GM21360 (cell line): ENCODE measurements at regions not wholly inside any gene's neighbourhood (a gene's known extent, or its start where the extent isn't known, plus 50 kb on each side); places are given as distances from the start of the nearest gene placed in this dataset.
"Not testable (repeated sequence)": the region's sequence is repeated elsewhere in the genome, so short reads cannot be mapped to it uniquely, and the experiment has no call there.

Source experiments
- ATAC-seq: cut with Tn5 transposase; IDR thresholded peaks from one replicate; pipeline ENCODE4 v1.9.1; 2021; ENCODE audit warnings: mild to moderate bottlenecking, moderate library complexity; ENCODE audit not compliant: unreplicated experiment

DNA sequence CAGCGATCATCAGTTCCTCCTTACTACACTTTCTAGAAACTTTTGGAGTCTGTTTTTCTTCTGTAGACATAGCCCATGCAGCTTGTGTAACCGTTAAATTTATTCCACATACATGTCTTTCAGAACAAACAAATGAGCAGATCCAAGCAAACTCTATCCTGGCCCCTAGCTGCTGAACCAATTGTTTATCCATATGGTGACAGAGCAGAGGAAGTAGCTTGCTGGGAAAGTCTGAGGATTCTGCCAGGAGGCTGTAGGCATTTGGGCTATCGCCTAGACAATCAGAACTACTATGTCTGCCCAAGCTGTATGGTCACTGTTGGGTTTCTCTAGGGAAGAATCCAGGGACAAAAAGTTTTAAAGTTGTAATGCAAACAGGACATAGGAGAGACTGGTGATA is 343.7 kb downstream of the SPRY2 start:
- no peak for ATAC-seq

DNA sequence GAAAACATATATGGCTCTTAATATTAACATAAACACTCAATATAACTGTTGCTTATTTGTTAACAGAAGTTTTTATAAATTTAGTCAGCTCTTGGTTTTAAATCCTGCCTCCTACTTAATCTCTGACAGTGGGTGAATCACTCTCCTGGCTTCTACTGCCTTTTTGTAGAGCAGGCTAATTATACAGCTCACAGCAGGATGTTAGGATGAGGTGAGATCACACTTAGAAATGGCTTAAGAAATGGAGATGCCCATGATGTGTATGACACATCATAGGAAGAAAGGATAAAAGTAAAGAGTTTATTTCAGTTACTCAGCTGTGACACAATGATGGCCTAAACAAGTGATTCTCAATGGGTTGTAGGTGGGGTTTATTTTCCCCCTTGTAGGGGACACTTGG is 345.6 kb downstream of the SPRY2 start:
- ATAC-seq, result no peak

DNA sequence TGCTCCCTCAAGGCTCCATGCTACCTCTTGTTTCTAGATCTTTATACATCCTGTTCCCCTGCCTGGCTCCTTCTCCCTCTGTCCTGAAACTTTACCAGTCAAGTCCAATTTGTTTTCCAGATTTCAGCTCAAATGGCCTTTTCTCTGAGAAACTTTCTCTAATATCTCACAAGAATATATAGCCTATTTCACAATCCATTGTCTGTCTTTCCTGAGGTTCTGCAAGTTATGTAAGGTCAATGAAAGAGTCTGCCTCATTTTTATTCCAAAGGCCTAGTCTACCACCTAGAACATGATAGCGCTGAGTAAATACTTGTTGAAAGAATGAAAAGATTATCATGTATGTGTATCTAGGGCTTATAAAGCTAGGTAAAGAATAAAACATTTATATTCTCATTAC is 348.8 kb downstream of the SPRY2 start:
- ATAC-seq, result no peak

DNA sequence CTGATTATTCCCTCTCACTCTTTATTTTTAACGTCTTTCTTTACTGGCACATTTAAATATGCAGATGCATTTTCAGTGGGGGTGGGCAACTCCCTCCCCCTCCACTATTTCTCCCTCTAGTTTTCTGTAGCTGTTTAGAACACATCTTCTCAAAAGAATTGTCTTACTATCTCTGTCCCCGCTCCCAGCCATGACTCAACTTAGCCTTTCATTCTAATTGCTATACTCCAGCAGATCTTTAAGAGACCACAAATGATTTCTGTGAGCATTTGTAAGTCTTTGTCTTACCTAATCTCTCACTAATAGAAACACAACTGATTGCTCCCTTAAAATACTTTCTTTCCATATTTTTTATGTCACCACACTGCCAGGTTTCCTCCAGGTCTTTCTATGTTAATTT is 350.9 kb downstream of the SPRY2 start:
- ATAC-seq, result no peak

DNA sequence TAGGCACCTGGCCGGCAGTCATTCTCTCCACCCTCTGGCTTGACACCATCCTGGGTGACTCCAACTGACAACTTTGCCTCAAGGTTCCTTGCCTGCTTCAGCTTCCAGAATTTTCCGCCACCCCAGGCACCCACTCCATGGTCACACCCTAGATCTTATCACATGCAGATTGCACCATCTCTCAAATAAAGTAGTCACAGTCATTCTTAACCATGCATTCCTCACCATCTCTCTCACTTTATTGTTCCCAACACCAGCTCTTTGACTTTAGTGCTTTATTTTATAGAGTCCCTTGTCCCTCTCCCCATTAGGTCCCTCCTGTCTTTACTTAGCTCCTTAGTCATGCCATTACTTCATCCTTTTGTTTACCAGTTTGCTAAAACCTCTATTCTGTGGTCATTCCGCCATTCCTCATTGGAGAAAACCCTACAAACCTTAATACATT is 351.7 kb downstream of the SPRY2 start:
- ATAC-seq, result no peak

DNA sequence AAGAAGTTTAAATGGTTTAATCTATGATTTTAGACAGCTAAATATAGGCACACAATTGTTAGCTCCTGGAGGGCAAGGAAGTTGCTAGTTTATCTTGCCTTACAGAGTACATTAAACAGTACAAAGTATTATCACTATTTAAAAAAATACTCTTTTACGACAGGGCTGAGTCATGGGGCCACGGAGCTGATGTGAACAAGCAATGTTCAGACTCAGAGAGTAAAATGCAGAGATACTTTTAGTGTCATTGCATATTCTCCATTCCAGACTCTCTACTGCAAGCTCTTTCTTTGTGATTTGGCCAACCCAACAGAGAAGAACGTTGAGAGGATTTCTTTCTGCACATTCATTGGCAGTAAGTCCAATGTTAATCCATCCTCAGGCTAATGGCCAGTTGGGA is 352.4 kb downstream of the SPRY2 start:
- ATAC-seq, result no peak

DNA sequence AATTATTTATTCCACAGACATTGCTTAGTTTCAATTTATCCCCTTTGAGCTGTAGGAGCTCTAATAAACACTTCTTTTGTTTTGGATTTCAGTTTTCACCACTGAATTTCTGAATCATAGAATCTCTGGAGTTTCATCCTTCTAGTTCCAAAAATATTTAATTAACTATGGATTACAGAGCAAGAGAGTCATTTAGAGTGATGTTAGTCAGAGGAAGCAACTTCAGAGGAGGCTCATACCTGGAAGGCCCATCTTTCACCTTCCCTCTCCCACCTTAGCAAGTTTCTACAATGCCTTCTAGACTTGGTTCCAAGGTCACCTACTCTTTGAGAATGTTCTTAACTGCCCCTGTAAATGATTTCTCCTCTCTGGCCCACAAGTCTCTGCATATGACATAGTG is 353.2 kb downstream of the SPRY2 start:
- no peak for ATAC-seq

DNA sequence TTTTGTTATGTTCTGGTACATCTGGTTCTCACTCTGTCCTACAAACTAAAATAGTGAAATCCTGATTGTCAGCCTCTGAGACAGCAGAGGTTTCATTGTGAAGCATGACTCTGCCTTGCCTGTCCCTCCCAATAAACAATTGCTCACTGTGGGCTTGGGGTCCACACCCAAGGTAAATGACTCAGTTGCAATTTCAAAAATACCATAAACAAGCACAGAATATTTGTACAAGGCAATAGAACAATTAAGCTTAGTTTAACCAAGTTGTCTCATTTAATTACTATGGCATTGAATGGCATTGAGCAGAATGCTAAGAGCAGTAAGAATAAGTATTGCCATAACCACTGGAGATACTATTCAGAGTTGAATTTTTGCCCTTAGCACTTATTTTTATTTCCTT is 353.6 kb downstream of the SPRY2 start:
- ATAC-seq, result no peak

DNA sequence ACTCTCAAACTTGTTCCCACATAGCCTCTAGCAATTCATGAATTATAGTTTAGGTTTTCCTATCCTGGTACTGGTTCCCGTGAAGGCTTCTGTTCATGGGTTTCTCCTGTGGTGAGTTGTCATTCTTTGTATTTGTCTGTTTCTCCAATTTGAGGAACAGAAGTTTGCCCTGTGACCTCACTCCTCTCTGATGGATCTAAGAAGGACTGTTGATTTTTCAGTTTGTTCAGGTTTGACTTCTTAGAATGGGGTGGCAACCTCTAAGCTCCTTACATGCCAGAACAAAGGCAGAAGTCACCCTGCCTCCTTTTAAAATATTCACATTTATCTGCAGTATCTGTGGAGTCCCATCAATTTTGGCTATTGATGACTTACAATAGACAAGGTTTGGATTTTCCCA is 354.0 kb downstream of the SPRY2 start:
- ATAC-seq, result no peak

DNA sequence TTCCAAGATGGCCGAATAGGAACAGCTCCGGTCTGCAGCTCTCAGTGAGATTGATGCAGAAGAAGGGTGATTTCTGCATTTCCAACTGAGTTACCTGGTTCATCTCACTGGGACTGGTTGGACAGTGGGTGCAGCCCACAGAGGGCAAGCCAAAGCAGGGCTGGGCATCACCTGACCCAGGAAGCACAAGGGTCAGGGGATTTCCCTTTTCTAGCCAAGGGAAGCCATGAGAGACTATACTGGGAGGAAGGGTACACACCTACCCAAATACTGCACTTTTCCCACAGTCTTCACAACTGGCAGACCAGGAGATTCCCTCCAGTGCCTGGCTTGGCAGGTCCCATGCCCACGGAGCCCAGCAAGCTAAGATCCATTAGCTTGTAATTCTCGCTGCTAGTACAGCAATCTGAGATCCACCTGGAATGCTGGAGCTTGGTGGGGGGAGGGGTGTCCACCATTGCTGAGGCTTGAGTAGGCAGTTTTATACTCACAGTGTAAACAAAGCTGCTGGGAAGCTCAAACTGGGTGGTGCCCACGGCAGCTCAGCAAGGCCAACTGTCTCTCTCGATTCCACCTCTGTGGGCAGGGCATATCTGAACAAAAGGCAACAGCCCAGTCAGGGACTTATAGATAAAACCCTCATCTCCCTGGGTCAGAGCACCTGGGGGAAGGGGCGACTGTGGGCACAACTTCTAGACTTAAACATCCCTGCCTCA is 365.8 kb downstream of the SPRY2 start:
- not testable (repeated sequence) for ATAC-seq

DNA sequence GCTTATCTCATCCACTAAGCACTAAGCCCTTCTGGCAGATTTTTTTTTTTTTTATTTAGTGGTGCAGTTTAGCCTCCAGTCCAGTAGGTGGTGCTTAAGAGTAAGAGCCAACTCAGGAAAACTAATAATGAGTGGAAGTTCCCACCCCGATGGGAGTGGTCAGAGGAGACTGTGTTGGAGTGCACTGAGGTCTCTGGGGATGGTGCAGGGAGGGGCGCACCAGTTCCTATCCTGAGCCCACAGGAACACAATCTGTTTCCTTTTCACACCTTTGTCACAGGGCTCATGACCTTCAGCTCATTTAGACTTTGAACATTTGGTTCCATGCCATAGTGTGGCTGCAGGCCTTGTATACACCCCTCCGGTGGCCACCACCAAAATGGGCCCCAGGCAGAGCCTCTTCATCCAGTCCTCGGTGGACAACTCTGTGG is 367.4 kb downstream of the SPRY2 start:
- ATAC-seq, result peak; percentile 89

DNA sequence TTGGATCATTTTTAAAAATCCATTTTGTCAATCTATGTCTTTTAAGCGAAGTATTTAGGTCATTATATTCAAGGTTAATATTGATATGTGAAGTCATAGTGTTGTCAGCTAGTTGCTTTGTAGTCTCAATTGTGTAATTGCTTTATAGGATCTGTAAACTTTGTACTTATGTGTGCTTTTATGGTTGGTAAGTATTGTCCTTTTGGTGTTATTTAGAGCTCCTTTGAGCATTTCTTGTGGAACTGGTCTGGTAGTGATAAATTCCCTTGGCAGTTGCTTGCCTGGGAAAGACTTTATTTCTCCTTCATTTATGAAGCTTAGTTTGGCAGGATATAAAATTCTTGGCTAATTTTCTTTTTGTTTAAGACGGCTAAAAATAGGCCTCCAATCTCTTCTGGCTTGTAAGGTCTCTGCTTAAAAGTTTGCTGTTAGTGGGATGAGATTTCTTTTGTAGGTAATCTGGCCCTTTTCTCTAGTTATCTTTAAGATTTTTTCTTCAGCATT is 368.8 kb downstream of the SPRY2 start:
- no peak for ATAC-seq

DNA sequence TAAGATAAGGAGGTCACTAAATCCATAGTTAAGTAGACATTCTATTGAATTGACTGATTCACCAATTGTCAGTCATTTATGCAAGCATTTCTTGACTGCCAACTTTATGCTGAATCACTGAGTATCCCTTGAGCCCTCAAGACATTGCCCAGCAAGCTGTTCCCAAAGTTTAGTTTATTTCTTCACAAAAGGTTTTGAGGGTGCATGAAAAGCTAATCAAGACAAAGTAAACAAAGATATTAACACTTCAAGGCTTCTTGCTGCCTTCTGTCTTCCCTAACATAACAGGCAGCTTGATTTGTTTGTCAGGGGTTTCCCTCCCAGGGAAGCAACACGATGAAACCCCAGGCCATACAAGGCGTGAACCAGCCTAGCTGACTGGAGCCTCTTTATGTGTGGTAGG is 374.4 kb downstream of the SPRY2 start:
- ATAC-seq, result no peak

DNA sequence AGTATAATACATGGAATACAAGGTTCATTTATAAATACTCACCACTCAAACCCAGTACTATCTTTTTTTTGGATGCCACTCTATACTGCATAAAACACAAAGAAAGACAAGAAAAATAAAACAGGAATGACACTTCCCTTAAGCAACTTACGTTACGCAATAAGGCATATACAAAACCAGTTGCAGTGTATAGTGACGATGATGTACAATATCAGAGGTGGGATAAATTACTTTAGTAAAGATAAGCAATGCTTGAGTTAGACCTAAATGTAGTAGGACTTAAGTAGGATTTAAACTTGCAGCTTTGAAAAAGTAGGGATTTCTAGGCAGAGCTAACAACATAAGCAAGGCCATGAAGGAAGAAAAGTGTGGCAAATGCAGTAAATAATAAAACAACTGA is 374.9 kb downstream of the SPRY2 start:
- no peak for ATAC-seq

DNA sequence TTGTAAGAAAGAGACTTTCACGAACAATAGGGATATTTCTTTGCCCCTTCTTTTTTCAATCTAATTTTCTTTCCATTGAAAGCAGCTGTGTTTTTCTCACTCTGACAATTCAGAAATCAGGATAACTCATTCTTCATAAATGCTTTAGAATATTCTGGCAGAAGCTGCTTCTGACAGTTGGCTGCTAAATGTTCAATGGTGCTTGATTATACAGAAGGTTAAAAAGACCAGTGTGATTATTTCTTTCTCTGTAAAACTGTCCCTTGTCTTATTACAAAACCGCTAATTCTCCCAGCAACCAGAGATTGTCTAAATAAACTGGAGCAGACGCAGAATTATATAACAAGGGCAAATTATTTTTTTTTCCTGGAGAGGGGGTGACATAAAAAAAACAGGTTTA is 394.4 kb downstream of the SPRY2 start:
- no peak for ATAC-seq

DNA sequence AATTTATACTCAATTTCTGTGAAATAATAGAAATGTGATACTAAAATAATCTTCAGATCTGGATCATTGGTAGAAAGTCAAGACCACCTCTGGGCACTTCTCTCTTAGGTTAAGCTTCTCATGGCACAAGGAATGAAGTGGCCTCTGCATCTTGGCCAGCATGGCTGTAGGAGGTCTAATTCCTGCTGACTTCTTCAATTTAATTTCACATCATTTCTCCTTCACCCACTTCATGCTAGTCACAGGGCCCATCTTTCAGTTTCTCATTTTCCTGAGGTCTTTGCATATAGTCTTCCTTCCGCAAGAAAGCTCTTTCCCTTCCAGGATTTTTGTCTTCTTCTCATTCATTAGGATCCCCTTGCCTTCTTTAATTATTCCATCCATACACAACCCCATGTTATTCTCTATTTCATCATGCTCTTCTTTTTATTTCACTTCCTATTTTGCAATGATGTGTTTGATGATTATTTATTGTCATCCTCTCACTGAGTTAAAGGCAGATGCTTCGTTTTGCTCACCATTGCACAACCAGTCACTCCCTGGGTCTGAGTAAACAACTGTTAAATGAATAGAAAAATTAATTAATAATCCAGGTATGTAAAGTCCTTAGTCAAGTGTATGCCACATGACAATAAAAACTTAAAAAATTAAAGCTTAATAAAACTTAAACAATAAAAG is 397.4 kb downstream of the SPRY2 start:
- no peak for ATAC-seq

DNA sequence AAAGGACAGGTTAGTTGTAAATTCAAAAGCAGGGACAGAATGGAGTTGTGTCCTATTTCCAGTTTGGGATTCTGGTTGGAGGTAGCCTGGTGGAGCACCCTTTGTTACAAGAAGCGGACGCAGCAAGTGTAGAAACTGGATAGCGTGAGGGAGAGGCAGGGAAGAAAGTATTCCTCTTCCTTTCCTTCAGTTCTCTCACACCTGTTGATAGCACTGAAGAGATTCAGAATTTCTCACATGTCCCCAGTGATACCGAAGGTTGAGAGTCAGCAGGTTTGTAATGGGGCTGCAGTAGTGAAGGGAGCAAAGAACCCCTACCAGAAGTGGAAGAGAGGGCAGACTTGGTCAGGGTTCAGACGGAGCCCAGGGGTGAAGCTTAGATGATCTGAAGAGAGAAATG is 399.2 kb downstream of the SPRY2 start:
- no peak for ATAC-seq

DNA sequence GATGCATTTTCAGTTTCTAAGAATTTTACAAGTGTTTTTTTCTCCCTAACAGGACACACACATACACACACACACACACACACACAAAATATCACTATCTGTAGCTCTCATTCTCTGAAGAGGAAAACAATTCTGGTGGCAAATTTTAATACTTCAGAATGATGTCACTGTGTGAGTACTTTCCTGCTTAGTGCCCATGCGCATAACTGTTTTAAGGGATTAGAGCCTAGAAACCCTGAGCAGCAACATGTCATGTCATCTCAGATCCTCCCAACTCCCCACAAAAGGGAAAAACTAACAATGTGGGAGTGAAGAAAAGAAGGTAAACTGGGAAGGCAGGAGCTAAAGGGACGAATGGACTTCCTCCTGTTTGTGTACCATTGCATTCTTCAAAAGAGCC is 401.2 kb downstream of the SPRY2 start:
- no peak for ATAC-seq

DNA sequence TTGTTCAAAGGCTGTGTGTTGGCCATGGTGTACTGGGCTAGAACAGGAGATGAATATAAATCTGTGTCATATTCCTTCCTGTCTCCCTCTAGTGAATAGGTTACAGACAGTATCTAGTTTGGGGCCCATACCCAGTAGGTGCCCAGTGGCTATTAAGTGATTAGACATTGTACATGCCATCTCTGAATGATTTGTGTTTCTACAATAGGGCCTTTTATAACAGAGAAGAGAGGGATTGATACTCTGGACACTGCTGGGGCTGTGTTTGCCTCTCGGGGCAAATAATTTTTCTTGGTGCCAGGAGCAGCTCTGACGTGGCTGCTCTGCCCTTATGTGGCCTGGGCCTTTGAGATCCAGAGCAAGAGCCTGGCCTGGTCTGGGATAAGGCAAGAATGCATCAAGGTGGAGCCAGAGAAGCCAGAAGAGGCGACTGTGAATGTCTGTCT is 403.1 kb downstream of the SPRY2 start:
- ATAC-seq, result no peak

DNA sequence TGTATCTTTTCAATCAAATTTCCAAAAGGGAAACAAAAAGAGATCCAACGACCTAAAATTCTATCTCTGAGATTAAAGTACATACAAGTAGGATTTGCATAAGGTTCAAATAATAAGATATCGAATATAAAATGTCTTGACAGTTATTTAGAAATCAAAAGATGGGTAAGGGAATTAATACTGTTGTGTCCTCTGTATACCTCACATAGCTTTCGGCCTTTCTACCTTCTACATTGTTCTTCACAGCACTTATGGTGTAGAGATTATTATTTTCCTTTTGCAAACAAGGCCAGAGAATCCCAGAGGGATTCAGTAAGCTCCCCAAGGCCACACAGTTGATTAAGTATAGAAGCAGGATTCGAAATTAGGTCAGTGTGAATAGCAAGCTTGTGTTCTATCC is 403.6 kb downstream of the SPRY2 start:
- no peak for ATAC-seq

DNA sequence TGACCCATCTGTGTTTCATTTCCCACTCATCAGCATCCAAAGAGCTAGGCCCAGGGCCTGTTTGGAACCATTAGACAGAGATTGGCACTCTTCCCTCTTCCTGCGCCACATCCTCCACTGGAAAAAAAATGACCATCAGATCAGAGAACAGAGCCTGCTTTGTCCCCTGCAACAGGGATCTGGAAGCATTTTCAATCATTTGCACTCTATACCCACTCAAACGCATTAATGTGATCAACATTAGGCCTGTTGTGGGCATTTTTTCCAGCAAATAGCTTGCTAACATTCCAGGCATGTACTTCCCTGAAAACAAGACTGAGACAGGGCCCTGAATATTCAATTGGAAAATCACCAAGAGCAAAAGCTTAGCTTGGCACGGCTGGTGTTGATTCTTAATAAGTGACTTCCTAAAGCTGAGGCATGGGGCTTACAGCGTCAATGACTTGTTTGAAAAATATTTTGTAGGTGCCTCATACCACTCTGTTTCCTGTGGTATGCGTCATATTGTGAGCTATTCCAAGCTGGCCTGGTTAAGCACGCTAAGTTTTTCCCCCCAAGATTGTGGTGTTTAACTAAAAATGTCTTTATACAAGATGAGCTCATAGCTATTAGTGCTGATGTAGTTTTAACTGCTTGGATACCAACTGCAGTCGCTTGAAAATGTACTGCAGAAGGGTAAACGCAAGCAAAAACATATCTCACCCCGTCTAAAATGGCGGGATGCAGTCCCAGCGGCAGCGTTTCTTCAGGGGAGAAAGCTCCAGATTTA is 404.4 kb downstream of the SPRY2 start:
- ATAC-seq, result no peak

DNA sequence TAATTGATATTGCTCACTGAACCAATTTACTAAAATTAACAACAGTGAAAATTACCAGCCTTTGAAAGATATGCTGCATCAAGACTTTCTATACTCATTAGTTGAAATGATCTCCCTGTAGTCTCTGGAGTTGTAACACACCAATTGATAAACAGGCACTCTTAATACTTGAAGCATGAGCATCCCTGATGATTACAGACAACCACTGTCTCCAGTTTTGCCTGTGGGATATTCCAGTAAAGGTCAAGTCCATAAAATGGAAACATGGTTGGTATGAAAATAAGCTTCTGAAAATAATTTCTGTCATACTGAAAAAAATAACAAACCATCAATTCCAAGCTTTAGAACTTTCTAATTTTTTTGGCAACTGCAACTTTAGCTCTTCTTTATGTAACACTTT is 405.8 kb downstream of the SPRY2 start:
- ATAC-seq, result no peak
